ENCODE measurements at regions not wholly inside any gene's neighbourhood (a gene's known extent, or its start where the extent isn't known, plus 50 kb on each side); places are given as distances from the start of the nearest gene placed in this dataset.

DNA sequence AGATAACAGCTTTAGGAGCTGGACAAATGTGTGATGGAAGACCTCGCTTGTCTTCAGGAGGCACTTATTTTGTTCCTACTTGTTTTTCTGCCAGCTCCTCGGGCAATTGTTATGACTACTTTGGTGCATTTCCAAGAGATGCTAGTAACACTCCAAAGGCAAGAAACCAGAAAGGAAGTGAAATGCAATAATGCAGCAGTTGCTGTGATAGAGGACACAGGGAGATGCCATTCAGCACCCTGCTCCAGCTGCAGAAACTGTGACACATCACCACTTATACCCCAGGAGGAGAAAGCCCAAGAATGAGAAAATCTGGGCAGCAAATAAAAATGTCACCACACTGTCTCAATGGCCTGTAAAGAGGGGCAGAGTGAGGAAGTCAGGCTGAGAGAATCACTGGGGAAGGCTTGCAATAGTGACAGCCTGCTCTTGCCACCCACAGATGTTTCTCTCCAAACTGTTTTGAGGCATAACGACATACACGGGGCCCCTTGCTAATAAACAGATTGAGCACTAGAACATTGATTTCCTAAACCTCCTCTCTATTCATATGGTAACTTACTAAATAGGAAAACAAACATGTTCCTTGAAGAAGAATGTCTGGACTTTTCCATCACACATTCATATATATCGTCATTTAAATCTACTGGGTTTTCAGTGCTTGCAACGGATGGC is 195.5 kb upstream of the PRNP start:
- Histone ChIP-seq H3K9ac (ENCODE audit: low read depth, low read length) (no peak overlapping the region), H3K4me3 (ENCODE audit: low read depth, low read length) (no peak overlapping the region)

DNA sequence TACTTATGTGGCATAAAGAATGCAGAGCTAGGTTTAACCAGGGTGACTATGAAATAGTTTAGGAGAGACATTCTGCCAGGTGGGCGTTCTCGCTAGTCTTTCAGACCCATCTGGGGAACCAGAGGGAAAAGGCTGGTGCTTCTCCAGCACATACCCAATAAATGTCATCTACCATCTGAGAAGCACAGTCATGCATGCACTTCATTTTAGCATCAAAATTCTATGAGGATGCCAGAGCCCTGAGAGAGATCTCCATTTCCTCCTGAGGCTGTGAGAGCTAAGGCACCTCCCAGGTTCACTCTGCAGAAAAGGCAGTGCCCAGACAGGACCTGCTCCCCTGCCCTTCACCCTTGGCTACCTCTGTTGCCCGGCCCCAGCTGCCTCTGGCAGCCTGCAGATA is 196.2 kb upstream of the PRNP start:
- no peaks in the 10 kb centered on the region for H3K27me3 ChIP-seq (ENCODE audit: control insufficient read depth, insufficient read depth, low read length)
- H3K4me3 ChIP-seq (ENCODE audit: low read depth, low read length): no peak overlapping the region
- no peak overlapping the region for H3K9ac ChIP-seq (ENCODE audit: low read depth, low read length)
- no peaks in the 10 kb centered on the region for H3K4me1 ChIP-seq (ENCODE audit: control insufficient read depth, insufficient read depth, low read length)
- no peaks in the 10 kb centered on the region for H3K36me3 ChIP-seq (ENCODE audit: control insufficient read depth, insufficient read depth, low read length)
- no peaks in the 10 kb centered on the region for H3K9me3 ChIP-seq (ENCODE audit: control insufficient read depth, insufficient read depth, low read length)
- no peak overlapping the region for H3K27ac ChIP-seq (ENCODE audit: low read depth, low read length)

More for the DNA sequence above, 195.5 kb upstream of the PRNP start:
- H3K36me3 ChIP-seq (ENCODE audit: control insufficient read depth, insufficient read depth, low read length): no peaks in the 10 kb centered on the region
- H3K27me3 ChIP-seq (ENCODE audit: control insufficient read depth, insufficient read depth, low read length): no peaks in the 10 kb centered on the region
- no peaks in the 10 kb centered on the region for H3K4me1 ChIP-seq (ENCODE audit: control insufficient read depth, insufficient read depth, low read length)
- no peak overlapping the region for H3K27ac ChIP-seq (ENCODE audit: low read depth, low read length)
- H3K9me3 ChIP-seq (ENCODE audit: control insufficient read depth, insufficient read depth, low read length): no peaks in the 10 kb centered on the region

DNA sequence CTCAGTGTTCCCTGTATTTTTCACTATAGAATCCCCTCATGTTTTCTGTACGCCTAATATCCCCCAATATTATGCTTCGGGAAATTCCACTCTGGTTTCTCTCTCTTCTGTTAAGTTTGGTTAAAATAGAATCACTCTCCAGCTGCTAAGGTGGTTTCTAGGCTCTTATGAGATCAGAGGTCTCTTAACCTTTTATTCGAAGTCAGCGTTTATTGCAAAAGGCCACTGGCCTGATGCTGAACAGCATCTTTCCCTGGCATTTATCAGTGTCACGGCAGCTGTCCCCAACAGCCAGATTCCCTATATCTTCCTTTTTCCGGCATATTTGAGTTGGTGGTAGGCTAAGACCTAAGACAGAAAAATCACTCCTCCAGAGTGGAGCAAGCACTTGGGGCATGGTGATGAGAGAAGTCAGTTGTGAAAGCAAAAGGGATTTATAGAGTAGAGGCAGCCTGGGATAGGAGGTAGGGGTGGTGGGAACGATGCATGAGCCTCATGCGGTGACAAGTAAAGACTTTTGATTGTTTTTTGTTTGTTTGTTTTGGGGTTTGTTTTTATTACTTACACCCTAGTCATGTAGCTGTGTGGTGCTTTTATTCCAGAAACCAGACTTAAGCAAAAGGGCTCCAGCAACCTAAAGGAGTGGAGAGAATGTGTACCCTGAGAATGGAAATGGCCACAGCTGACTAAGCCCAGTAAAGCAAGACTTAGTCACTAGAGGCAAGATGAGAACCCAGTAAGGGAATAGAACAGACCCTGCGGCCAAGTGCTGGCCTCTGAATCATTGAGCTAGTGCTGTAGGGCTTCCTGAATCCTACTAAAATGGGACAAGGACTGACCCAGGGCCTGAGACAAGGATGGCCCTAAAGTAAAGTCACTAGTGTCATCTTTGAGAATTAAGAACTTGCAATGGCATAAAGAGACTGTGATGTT is 197.6 kb upstream of the PRNP start:
- H3K9ac ChIP-seq (ENCODE audit: low read depth, low read length): no peak overlapping the region
- no peak overlapping the region for H3K4me3 ChIP-seq (ENCODE audit: low read depth, low read length)
- no peaks in the 10 kb centered on the region for H3K27me3 ChIP-seq (ENCODE audit: control insufficient read depth, insufficient read depth, low read length)
- no peaks in the 10 kb centered on the region for H3K9me3 ChIP-seq (ENCODE audit: control insufficient read depth, insufficient read depth, low read length)
- H3K36me3 ChIP-seq (ENCODE audit: control insufficient read depth, insufficient read depth, low read length): no peaks in the 10 kb centered on the region
- H3K27ac ChIP-seq (ENCODE audit: low read depth, low read length): no peak overlapping the region
- H3K4me1 ChIP-seq (ENCODE audit: control insufficient read depth, insufficient read depth, low read length): peaks cover 4% of the 10 kb centered on the region; the same call in 1 of the 2 replicates

DNA sequence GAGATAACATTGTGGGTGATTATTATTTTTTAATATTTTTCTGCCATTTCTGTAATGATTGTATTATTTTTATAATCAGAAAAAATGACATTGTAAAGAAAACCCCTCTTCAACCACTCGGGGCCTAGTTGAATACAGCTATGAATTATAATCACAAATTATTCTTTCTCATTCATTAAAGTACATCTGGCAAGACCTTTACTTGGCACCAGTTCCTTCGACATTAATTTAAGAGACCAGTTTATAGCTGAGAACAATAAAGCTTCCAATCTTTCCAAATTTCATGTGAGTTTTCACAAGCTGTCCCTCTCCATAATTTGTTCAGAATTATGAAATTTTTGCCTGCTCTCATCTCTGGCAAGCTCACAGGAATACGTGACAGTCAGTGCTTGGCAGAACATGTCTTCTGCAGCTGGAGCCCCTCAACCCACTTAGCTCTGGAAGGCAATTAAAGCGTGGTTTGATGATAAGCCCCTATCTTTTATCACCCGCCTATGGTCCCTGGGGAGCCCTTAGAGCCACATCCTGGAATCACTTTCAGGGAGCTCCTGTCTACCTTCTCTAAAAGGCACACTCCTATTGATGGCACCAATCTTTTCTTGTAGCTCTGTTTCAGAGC is 201.8 kb upstream of the PRNP start:
- H3K9ac ChIP-seq (ENCODE audit: low read depth, low read length): no peak overlapping the region
- H3K27ac ChIP-seq (ENCODE audit: low read depth, low read length): no peak overlapping the region
- H3K27me3 ChIP-seq (ENCODE audit: control insufficient read depth, insufficient read depth, low read length): no peaks in the 10 kb centered on the region
- H3K9me3 ChIP-seq (ENCODE audit: control insufficient read depth, insufficient read depth, low read length): no peaks in the 10 kb centered on the region
- H3K36me3 ChIP-seq (ENCODE audit: control insufficient read depth, insufficient read depth, low read length): no peaks in the 10 kb centered on the region
- peaks cover 25% of the 10 kb centered on the region for H3K4me1 ChIP-seq (ENCODE audit: control insufficient read depth, insufficient read depth, low read length)
- no peak overlapping the region for H3K4me3 ChIP-seq (ENCODE audit: low read depth, low read length)

DNA sequence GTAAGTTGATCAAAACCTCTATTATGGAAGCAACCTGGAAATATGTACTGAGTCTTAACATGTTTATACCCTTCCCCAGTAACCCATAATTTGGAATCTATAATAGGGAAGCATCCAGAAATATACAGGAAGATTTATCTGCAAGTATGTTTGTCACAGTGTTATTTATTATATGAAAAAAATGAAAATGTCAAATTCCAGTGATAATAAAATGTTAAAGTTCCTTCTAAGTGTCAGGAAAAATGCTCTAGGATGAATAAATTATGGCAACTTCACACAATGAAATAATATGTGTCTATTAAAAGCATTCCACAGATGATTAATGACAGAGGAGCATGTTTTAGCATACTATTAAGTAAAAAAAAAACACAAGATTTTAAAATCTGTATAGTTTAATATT is 202.3 kb upstream of the PRNP start:
- H3K27ac ChIP-seq (ENCODE audit: low read depth, low read length): no peak overlapping the region
- H3K9me3 ChIP-seq (ENCODE audit: control insufficient read depth, insufficient read depth, low read length): no peaks in the 10 kb centered on the region
- H3K9ac ChIP-seq (ENCODE audit: low read depth, low read length): no peak overlapping the region
- H3K4me1 ChIP-seq (ENCODE audit: control insufficient read depth, insufficient read depth, low read length): peaks cover 25% of the 10 kb centered on the region
- H3K36me3 ChIP-seq (ENCODE audit: control insufficient read depth, insufficient read depth, low read length): no peaks in the 10 kb centered on the region
- no peak overlapping the region for H3K4me3 ChIP-seq (ENCODE audit: low read depth, low read length)
- H3K27me3 ChIP-seq (ENCODE audit: control insufficient read depth, insufficient read depth, low read length): no peaks in the 10 kb centered on the region

DNA sequence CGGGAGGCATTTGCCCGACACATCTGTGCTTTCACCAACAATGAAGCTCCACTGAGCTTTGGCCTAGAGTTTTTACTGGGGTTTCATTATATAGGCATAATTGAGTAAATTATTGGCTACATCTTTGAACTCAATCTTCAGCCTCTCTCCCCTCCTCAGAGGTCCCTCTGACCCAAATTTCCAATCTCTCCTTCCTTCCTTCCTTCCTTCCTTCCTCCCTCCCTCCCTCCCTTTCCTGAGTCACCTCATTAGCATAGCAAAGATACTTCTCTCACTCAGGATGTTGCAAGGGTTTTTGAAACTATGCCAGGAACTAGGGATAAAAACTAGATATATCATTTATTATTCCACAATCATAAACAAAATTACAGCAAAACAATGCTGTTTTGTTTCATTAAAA is 202.8 kb upstream of the PRNP start:
- H3K9me3 ChIP-seq (ENCODE audit: control insufficient read depth, insufficient read depth, low read length): no peaks in the 10 kb centered on the region
- H3K27me3 ChIP-seq (ENCODE audit: control insufficient read depth, insufficient read depth, low read length): no peaks in the 10 kb centered on the region
- no peak overlapping the region for H3K4me3 ChIP-seq (ENCODE audit: low read depth, low read length)
- H3K4me1 ChIP-seq (ENCODE audit: control insufficient read depth, insufficient read depth, low read length): peaks cover 25% of the 10 kb centered on the region
- H3K36me3 ChIP-seq (ENCODE audit: control insufficient read depth, insufficient read depth, low read length): no peaks in the 10 kb centered on the region
- no peak overlapping the region for H3K9ac ChIP-seq (ENCODE audit: low read depth, low read length)
- H3K27ac ChIP-seq (ENCODE audit: low read depth, low read length): no peak overlapping the region

DNA sequence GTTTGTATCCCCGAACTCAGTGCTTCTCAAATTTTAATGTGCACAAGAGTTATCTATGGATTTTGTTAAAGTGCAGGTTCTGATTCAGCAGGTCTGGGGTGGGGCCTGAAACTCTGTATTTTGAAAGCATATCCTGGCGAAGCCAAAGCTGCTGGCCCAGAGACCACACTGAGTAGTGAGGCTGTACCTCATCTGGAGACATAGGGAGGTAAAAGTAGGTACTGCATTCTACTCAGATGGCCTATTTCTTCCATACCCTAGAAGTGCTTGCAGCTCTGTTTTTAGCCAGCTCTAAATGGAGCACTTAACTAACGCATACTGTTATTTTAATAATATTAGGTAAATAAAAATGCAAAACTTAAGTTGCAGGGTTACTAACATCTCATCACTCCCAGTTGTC is 206.2 kb upstream of the PRNP start:
- no peaks in the 10 kb centered on the region for H3K36me3 ChIP-seq (ENCODE audit: control insufficient read depth, insufficient read depth, low read length)
- no peak overlapping the region for H3K4me3 ChIP-seq (ENCODE audit: low read depth, low read length)
- no peaks in the 10 kb centered on the region for H3K27me3 ChIP-seq (ENCODE audit: control insufficient read depth, insufficient read depth, low read length)
- H3K9ac ChIP-seq (ENCODE audit: low read depth, low read length): no peak overlapping the region
- no peaks in the 10 kb centered on the region for H3K9me3 ChIP-seq (ENCODE audit: control insufficient read depth, insufficient read depth, low read length)
- peaks cover 25% of the 10 kb centered on the region for H3K4me1 ChIP-seq (ENCODE audit: control insufficient read depth, insufficient read depth, low read length)
- no peak overlapping the region for H3K27ac ChIP-seq (ENCODE audit: low read depth, low read length)

DNA sequence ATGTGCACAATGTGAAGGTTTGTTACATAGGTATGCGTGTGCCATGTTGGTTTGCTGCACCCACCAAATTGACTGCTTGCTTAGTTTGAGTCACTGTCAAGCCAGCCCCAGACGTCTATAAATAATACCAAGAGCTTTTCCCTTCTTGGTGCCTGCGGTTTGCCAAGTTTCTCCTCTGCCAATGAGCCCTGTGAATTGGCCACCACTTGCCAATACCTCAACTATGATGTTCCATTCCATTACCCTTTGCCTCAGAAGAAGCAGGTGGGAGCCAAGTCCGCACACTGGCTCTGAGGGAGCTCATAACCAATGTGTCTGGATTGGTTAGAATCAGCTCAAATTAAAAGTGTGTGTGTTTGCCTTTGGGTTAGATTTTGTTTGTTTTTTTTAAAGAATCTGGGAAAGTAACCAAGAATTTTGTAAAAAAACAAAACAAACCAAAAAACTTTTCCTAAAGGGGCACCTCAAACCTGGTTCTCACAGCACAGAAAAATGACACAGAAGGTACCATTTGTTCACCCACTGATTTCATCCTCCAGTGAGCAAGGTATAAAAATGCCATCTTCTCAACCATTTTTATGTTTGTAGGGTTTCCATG is 209.3 kb upstream of the PRNP start:
- H3K27ac ChIP-seq (ENCODE audit: low read depth, low read length): no peak overlapping the region
- H3K36me3 ChIP-seq (ENCODE audit: control insufficient read depth, insufficient read depth, low read length): no peaks in the 10 kb centered on the region
- no peak overlapping the region for H3K9ac ChIP-seq (ENCODE audit: low read depth, low read length)
- no peaks in the 10 kb centered on the region for H3K27me3 ChIP-seq (ENCODE audit: control insufficient read depth, insufficient read depth, low read length)
- no peaks in the 10 kb centered on the region for H3K9me3 ChIP-seq (ENCODE audit: control insufficient read depth, insufficient read depth, low read length)
- H3K4me3 ChIP-seq (ENCODE audit: low read depth, low read length): no peak overlapping the region
- H3K4me1 ChIP-seq (ENCODE audit: control insufficient read depth, insufficient read depth, low read length): peaks cover 17% of the 10 kb centered on the region

DNA sequence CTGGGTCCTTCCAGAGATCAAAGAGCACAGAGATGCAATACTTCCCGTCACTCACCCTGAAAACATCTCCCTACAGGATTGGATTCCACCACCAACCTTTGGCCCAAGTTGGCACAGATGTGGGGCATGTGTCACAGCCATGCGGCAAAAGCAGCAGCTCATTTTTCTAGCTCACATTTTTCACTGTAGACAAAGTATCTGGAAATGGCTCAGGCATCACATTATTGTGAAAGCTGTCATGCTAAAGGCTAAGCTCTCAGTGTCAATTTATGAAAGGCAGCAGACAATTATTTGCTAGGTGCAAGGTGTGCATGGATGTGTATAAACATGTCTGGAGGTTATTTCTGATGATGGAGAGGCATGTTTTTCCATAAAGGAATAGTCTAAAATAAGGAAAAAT is 213.3 kb upstream of the PRNP start:
- H3K4me1 ChIP-seq (ENCODE audit: control insufficient read depth, insufficient read depth, low read length): no peaks in the 10 kb centered on the region; the same call in 1 of the 2 replicates
- no peaks in the 10 kb centered on the region for H3K36me3 ChIP-seq (ENCODE audit: control insufficient read depth, insufficient read depth, low read length)
- H3K9me3 ChIP-seq (ENCODE audit: control insufficient read depth, insufficient read depth, low read length): no peaks in the 10 kb centered on the region
- no peaks in the 10 kb centered on the region for H3K27me3 ChIP-seq (ENCODE audit: control insufficient read depth, insufficient read depth, low read length)
- H3K4me3 ChIP-seq (ENCODE audit: low read depth, low read length): no peak overlapping the region
- H3K27ac ChIP-seq (ENCODE audit: low read depth, low read length): no peak overlapping the region
- H3K9ac ChIP-seq (ENCODE audit: low read depth, low read length): no peak overlapping the region

DNA sequence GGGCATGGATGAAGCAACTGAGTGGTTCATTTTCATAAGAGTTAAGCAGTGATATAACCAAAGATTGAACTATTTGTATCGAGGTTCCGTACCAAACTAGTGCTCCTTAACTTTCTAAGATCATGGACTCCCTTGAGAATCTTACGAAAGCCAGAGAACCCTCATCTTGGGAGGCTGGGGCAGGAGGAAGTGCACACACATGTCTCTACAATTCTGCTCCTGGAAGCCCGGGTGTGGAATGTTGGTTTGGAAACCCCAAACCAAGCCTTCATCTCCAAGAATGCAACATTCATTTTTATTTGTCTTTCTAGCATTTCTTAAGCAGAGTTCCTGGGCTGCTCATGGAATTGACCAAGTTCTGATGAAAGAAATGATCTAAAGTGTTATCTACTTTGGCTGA is 215.0 kb upstream of the PRNP start:
- no peaks in the 10 kb centered on the region for H3K36me3 ChIP-seq (ENCODE audit: control insufficient read depth, insufficient read depth, low read length)
- H3K27ac ChIP-seq (ENCODE audit: low read depth, low read length): no peak overlapping the region
- H3K9ac ChIP-seq (ENCODE audit: low read depth, low read length): no peak overlapping the region
- no peaks in the 10 kb centered on the region for H3K4me1 ChIP-seq (ENCODE audit: control insufficient read depth, insufficient read depth, low read length)
- no peaks in the 10 kb centered on the region for H3K9me3 ChIP-seq (ENCODE audit: control insufficient read depth, insufficient read depth, low read length)
- no peak overlapping the region for H3K4me3 ChIP-seq (ENCODE audit: low read depth, low read length)
- no peaks in the 10 kb centered on the region for H3K27me3 ChIP-seq (ENCODE audit: control insufficient read depth, insufficient read depth, low read length)
